ENCODE measurements at regions not wholly inside any gene's neighbourhood (a gene's known extent, or its start where the extent isn't known, plus 50 kb on each side); places are given as distances from the start of the nearest gene placed in this dataset.

GRCh38 chr3:102979191-102979590, 544.4 kb downstream of the ZPLD1 start:
- TF ChIP-seq CTCF (IDR thresholded peaks at IDR 0.05; ENCODE audit: low read depth, low read length) (no peak), POLR2A (IDR thresholded peaks at IDR 0.05; ENCODE audit: extremely low read depth, insufficient read length) (no peak), MYC (IDR thresholded peaks at IDR 0.05; ENCODE audit: low read depth, low read length) (no peak), MAX (IDR thresholded peaks at IDR 0.05; ENCODE audit: low read depth, low read length) (no peak)

Measured in NB4 (cell line).